Stimulated activated CD4-positive, alpha-beta T cell treated with anti-CD3 and anti-CD28 coated beads, Interleukin-2, amount 100 ng/mL, for 48 hours (primary cell): ENCODE measurements at regions not wholly inside any gene's neighbourhood (a gene's known extent, or its start where the extent isn't known, plus 50 kb on each side); places are given as distances from the start of the nearest gene placed in this dataset.

ENCODE experiments used
- DNase-seq, 2 donors: peaks; one replicate each; pipeline ENCODE4 v3.0.0-alpha.2; 2020

DNA sequence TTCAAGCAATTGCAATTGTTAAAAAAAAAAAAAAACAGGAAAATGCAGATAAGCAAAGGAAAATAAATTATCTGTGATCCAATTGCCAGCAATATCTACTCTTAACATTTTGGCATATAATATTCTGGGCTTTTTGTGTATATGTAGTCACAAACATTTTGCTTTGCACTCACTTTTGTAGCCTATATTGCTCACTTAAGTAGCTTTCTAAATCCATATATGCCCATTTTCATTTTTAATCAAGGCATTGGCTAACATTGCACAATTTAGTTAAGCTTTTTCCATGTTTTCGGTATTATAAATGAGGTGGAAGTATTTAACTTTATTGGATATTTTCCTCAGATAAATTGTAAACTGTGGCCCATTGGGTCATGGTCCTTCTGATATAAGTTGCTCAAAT is 466.3 kb upstream of the ATP2B1 start:
- DNase-seq = no peak

GRCh38 chr12:90174198-90174510 is 465.5 kb upstream of the ATP2B1 start:
- DNase-seq = no peak

GRCh38 chr12:90173499-90174197 is 465.0 kb upstream of the ATP2B1 start:
- no peak for DNase-seq

- DNase-seq = no peak
These were observed 463.9 kb upstream of the ATP2B1 start for GRCh38 chr12:90172524-90172923.

- DNase-seq = no peak
These were observed 462.1 kb upstream of the ATP2B1 start for GRCh38 chr12:90170740-90171139.

DNA sequence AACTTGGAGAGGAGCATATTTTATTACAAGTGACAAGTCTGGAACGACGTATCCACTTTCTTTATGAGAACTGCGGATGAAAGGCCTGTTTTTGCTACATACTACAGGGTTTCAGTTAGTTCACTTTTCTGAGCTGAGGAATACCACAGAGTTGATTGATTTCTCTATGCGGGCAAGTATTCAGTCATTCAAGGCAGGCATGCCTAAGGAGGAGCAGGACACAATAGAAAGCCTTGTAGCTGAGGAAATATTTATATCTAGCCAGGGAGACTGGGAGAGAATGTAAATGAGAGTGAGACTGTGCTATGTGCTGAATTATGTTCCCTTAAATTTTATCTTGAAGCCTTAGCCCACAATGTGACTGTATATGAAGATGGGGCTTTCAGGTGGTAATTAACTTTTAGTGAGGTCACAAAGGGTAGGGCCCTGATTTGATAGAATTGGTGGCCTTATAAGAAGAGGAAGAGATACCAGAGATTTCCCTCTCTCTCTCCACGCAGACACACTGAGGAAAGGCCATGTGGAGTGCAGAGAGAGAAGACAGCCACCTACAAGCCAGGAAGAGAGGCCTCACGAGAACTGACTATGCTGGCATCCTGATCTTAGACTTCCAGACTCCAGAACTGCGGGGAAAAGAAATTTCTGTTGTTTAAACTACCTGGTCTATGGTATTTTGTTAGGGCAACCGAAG is 459.0 kb upstream of the ATP2B1 start:
- DNase-seq = no peak

DNA sequence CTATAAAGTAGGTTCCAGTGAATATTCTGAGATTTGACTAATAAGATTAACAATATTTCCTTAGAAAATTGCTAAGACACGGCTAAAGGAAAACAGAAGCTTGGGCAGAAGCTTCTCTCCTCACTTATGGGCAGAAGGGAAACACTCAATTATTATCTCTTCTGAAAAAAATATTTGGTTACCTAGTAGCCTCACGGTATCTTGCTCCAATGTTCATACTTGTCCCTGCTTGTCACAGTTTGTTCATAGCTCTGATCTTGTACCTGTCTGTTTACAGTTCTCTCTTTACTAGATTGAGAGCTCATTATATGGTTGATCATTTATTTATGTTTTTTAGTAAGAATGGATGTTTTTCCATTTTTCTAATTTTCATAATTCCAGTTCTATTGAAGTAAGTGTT is 458.0 kb upstream of the ATP2B1 start:
- DNase-seq = no peak

DNA sequence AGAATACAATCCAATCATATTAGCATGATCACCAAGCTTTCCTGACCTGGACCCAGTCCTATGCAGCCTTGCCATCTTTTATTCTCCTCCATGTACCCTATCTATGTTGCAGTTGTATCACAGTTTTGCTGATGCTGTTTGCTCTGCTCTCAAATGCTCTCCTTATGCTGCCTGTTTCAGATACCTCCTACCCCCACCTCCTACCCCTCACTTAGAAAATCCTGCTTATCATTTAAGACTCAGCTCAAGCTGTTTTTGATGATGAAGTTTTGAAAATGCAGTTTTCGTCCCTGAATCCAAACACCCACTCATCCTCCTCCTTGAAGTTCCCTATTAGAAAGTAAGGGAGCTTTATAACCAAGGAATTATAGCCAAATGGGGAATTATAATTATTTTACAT is 457.4 kb upstream of the ATP2B1 start:
- DNase-seq = no peak

GRCh38 chr12:90163975-90164374 is 455.3 kb upstream of the ATP2B1 start:
- no peak for DNase-seq

GRCh38 chr12:90153827-90154226 is 445.2 kb upstream of the ATP2B1 start:
- no peak for DNase-seq

GRCh38 chr12:90152897-90153624 is 444.4 kb upstream of the ATP2B1 start:
- no peak for DNase-seq

GRCh38 chr12:90151491-90152015 is 442.9 kb upstream of the ATP2B1 start:
- no peak for DNase-seq

DNA sequence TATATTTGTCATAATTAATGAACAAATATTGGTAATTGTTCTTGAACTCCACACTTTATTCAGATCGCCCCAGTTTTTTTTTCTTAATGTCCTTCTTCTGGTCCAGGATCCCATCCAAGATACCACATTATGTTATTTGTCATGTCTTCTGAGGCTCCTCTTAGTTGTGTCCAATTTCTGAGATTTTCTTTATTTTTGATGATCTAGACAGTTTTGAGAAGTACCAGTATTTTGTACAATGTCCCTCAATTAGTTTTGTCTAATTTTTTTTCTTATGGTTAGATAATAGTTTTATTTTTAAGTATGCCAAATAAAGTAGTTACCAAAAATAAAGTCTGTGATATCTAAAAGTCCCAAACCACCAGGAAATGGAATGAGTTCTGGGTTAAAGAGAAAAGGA is 440.8 kb upstream of the ATP2B1 start:
- DNase-seq = no peak

GRCh38 chr12:90129366-90130030 is 420.9 kb upstream of the ATP2B1 start:
- no peak for DNase-seq

DNA sequence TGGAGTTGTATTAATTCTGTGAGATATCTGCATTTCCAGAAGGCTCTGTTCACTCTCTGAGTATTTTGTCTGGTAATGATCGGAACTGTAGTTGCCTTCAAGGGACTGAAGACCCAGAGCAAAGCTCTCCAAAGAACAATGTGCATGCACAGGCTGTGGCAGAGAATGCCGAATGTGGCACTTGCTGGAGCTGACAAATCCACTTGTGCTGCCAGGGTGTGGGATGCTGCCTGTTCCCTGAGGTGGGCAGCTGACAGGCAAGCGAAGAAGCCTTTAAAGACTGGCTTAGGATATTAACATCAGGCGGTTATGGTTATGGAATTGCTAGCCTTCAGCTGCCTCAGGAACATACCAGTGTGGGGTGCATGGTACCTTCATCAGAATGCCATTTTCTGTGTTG is 419.9 kb upstream of the ATP2B1 start:
- DNase-seq = no peak

DNA sequence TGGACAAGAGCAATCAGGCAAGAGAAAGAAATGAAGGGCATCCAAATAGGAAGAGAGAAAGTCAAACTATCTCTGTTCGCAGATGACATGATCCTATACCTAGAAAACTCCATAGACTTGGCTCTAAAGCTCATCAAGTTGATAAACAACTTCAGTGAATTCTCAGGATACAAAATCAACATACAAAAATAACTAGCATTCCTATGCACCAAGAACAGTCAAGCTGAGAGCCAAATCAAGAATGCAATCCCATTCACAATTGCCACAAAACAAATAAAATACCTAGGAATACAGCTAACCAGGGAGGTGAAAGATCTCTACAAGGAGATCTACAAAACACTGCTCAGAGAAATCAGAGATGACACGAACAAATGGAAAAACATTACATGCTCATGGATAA is 417.5 kb upstream of the ATP2B1 start:
- DNase-seq = no peak

GRCh38 chr12:90124914-90125313 is 416.3 kb upstream of the ATP2B1 start:
- DNase-seq = no peak

GRCh38 chr12:90124289-90124688 is 415.7 kb upstream of the ATP2B1 start:
- DNase-seq = no peak

GRCh38 chr12:90122681-90123080 is 414.0 kb upstream of the ATP2B1 start:
- DNase-seq = no peak

GRCh38 chr12:90120627-90121026 is 412.0 kb upstream of the ATP2B1 start:
- no peak for DNase-seq

DNA sequence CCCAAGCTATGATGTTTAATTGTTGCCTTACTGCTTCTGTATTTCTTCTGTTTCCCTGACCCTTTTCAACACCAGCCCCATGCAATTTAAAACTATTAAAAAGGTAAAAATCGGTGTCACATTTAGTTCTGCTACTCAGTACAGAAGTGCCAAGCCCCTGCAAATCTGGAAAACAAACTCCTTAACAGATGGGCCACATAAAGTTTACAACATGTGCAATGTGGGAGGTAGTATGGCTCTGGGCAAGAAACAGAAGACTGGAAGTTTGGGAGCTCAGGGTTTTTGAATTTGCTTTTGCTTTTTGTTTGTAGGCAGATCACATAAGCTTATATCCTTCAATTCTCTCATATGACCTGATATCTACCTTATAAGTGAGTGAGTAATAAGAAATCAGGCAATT is 404.0 kb upstream of the ATP2B1 start:
- DNase-seq = no peak

DNA sequence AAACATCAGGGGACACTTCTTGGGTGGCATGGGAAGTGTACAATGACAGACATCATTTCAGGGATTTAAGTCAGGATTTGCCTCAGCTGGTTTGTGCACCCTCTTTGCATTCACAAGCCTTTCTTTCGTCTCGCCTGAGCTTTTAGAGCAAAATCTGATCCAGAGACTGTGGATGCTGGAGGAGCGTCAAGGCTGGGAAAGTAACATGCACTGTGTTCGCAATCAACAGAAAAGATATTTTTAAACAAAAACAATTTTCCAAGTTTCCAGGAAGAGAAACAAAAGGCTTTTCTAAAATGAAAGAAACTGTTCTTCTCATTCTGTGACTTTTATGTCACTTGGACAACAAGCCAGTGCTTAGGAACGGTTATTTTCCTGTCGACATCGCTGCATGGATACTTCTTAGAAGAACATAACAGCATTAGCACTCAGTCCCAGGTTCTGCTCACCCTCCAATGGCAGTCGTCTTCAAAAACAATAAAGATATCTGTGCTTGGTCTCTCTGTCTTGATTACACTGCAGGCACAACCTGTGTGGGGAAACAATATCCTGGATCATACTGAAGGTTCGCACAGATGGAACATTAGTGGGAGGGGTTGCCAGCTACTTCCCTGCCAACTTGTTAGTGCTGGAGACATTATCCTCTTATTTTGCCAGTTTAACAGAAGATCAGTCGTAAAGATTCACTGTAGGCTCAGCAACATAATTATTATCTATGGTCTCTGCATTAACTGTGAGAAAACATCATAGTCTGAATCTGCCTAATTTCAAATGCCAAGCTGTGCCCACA is 403.3 kb upstream of the ATP2B1 start:
- no peak for DNase-seq

DNA sequence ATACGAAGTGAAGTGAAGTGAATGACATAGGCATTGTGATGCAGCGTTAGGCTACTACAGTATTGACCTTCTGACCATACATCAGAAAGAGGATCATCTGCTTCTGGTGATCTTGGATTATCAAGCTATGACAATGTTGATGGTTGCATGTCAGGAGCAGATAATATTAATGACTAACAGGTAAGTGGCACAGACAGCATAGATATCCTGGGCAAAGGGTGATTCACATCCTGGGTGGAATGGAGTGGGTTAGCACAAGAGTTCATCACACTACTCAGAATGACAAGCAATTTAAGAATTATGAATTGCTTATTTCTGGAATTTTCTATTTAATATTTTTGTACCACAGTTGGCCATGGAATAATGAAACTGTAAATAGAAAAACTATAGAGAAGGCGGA is 397.9 kb upstream of the ATP2B1 start:
- no peak for DNase-seq
